BLaER1 treated with 17β-estradiol and CSF1 and Interleukin-3, amounts not matched to agents 10 nM and 100 nM (cell line): ENCODE measurements at regions not wholly inside any gene's neighbourhood (a gene's known extent, or its start where the extent isn't known, plus 50 kb on each side); places are given as distances from the start of the nearest gene placed in this dataset.

Experiments used
- H3K27ac ChIP-seq, 11 experiments: shearing (Covaris generic); formaldehyde crosslinking; 2 replicates each; pipeline ENCODE4 v1.8.1; 2022
- H3K27me3 ChIP-seq, 11 experiments: shearing (Covaris generic); formaldehyde crosslinking; 2 replicates each; pipeline ENCODE4 v1.8.1; 2022
- H3K36me3 ChIP-seq, 11 experiments: shearing (Covaris generic); formaldehyde crosslinking; 2 replicates each; pipeline ENCODE4 v1.8.1; 2022
- H3K4me1 ChIP-seq, 10 experiments: shearing (Covaris generic); formaldehyde crosslinking; 2 replicates each; pipeline ENCODE4 v1.8.1; 2022
- H3K4me2 ChIP-seq, 11 experiments: shearing (Covaris generic); formaldehyde crosslinking; 2 replicates each; pipeline ENCODE4 v1.8.1; 2022
- H3K4me3 ChIP-seq, 10 experiments: shearing (Covaris generic); formaldehyde crosslinking; 2 replicates each; pipeline ENCODE4 v1.8.1; 2022
- H3K9ac ChIP-seq, 11 experiments: shearing (Covaris generic); formaldehyde crosslinking; 2 replicates each; pipeline ENCODE4 v1.8.1; 2022
- H3K9me3 ChIP-seq, 11 experiments: shearing (Covaris generic); formaldehyde crosslinking; replicated peaks in 1 of 11; 2 replicates each; pipeline ENCODE4 v1.8.1; 2022
- H4K20me1 ChIP-seq, 11 experiments: shearing (Covaris generic); formaldehyde crosslinking; 2 replicates each; pipeline ENCODE4 v1.8.1; 2022
- Cebpa-rat ChIP-seq, 11 experiments: shearing (Covaris generic); IDR thresholded peaks; 2 replicates each; pipeline ENCODE4 v1.8.1; 2022

DNA sequence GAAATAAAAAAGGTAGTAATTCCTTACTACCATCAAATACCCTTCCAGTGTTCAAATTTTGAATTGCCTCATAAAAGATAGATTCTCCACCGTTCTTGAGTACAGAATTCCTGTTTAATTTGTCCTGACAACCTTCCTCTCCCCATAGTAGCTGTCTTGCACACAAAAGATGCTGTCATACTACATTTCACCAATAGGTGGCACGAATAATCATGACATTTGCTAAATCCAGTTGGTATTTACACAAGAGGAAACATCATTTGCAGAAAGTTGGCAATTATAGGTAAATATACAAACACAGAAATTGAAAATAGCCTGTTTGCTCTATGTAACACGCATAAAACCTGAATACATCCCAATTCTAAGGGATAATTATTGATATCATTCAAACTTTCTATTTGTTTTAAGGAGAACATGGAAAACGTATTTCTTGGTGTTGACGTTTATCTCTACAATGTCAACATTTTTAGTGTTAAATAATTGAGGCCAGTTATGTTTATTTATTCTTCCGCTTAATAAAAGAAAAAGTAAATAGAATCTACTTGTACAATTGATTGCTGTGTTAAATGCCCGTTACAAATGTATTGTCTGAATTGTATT lies 58.3 kb upstream of the CLDN10 start:
- TF ChIP-seq Cebpa-rat (IDR thresholded peaks at IDR 0.05), result no peak
- H3K27ac ChIP-seq, result no peak overlapping the region

DNA sequence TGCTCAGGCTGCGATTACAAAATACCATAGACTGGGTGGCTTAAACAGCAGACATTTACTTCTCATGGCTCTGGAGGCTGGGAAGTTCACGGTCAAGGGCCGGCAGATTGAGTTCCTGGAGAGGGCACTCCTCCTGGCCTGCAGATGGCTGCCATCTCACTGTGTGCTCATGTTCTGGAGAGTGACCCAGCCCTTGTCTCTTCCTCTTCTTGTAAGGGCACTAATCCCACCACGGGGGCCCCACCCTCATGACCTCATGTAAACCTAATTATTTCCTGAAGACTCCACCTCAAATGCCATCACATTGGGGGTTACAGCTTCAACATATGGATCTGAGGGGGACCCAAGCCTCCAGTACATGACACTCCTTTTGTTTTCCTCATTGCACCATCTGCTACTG lies 56.0 kb upstream of the CLDN10 start:
- Histone ChIP-seq H3K27ac (no peak overlapping the region), H3K27me3 (no peaks in the 10 kb centered on the region), H3K9ac (no peak overlapping the region), H3K36me3 (no peaks in the 10 kb centered on the region), H4K20me1 (no peaks in the 10 kb centered on the region), H3K4me1 (peaks cover 0 to 16% (median 11%) of the 10 kb centered on the region in 10 experiments; a peak in 9 of 20 replicates), H3K4me3 (no peak overlapping the region), H3K4me2 (no peak overlapping the region), H3K9me3 (peaks cover 14 to 33% (median 24%) of the 10 kb centered on the region in 11 experiments)
- TF ChIP-seq Cebpa-rat (IDR thresholded peaks at IDR 0.05), result no peak

More for the DNA sequence above, 58.3 kb upstream of the CLDN10 start:
- no peak overlapping the region for H3K4me2 ChIP-seq
- H3K9me3 ChIP-seq, result peaks cover 16 to 33% (median 24%) of the 10 kb centered on the region in 11 experiments; a peak in 21 of 22 replicates
- peaks cover 0 to 16% (median 11%) of the 10 kb centered on the region in 10 experiments; a peak in 9 of 20 replicates for H3K4me1 ChIP-seq
- H4K20me1 ChIP-seq, result no peaks in the 10 kb centered on the region
- no peak overlapping the region for H3K9ac ChIP-seq
- H3K36me3 ChIP-seq, result no peaks in the 10 kb centered on the region
- no peaks in the 10 kb centered on the region for H3K27me3 ChIP-seq
- H3K4me3 ChIP-seq, result no peak overlapping the region

DNA sequence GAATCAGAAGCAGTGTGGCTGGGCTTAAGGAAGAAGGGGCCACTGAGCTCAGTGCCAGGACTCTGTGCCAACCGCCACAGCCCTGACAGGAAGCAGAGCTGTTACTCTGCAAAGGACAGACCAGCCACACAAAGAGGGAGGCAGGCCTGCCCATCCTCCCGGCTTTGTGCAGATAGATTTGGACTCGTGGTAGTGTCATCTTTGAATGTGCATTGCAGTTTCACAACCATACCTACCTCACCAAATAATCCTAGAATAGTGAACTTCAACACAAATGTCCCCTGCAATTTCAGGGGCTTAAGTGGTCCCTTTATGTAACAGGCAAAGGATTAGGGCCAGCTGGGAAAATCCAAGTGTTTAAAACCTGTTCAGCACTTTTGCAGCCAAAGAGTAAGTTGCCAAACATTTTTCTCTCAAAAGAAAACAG lies 55.1 kb upstream of the CLDN10 start:
- no peak overlapping the region for H3K27ac ChIP-seq
- no peak overlapping the region for H3K4me3 ChIP-seq
- H3K27me3 ChIP-seq, result no peaks in the 10 kb centered on the region
- H3K9ac ChIP-seq, result no peak overlapping the region
- no peaks in the 10 kb centered on the region for H3K36me3 ChIP-seq
- peaks cover 0 to 9% (median 4%) of the 10 kb centered on the region in 10 experiments; a peak in 7 of 20 replicates for H3K4me1 ChIP-seq
- H3K9me3 ChIP-seq, result peaks cover 23 to 41% (median 30%) of the 10 kb centered on the region in 11 experiments
- TF ChIP-seq Cebpa-rat (IDR thresholded peaks at IDR 0.05), result no peak
- no peaks in the 10 kb centered on the region for H4K20me1 ChIP-seq
- peak overlapping the region in 1 of 11 experiments; percentile 20; a peak in 1 of 22 replicates for H3K4me2 ChIP-seq

DNA sequence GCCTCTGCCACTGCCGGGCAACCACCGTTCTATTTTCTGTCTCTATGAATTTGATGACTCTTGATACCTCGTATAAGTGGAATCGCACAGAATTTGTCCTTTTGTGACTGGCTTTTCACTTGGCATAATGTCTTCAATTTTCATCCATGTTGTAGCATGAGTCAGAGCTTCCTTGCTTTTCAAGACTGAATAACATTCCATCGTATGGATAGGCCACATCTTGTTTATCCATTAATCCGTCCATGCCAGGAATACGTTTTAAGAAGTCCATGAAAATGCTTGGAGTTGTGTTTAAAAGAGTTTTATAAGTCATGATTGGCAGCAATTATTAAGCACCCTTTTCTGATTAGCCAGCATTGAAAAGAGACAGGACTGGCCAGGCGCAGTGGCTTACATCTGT lies 53.6 kb upstream of the CLDN10 start:
- Histone ChIP-seq H3K9me3 (peaks cover 22 to 42% (median 30%) of the 10 kb centered on the region in 11 experiments), H3K4me3 (no peak overlapping the region), H3K27ac (no peak overlapping the region), H3K9ac (no peak overlapping the region), H3K27me3 (no peaks in the 10 kb centered on the region), H3K36me3 (no peaks in the 10 kb centered on the region), H4K20me1 (no peaks in the 10 kb centered on the region), H3K4me2 (no peak overlapping the region), H3K4me1 (peaks cover 0 to 9% (median 3%) of the 10 kb centered on the region in 10 experiments; a peak in 4 of 20 replicates)
- no peak for TF ChIP-seq Cebpa-rat (IDR thresholded peaks at IDR 0.05)

DNA sequence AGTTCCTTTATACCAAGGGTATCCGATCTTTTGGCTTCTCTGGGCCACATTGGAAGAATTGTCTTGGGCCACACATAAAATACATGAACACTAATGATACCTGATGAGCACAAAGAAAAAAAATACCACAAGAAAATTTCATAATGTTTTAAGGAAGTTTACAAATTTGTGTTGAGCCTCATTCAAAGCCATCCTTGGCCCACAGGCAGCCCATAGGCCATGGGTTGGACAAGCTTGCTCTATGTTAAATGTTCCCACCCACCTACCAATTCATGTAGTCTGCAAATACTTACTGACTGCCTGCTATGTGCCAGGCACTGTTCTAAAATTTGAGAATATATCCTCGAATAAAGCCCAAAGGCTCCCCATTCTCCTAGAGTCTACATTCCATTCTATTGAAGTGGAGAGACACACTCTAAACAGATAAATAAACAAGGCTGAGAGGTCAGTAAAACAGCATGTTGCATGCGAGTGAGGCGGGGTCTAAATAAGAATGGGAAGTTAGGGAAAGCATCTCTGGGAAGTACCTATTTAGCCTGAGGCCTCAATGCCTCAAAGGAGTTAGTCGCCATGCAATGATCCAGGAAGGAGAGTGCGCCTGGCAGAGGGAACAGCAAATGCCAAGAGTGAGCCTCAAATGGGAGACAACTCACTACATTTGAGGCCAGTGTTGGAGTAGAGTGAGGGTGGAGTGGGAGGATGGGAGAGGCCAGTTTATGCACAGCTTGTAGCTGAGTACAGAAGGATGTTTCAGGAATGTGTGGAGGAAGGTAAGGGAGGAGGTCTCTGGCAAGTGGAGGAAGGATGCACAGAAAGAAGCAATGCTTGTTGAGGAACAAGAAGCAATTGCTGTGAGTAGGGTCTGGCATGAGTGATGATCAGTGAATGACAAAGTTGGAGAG lies 52.5 kb upstream of the CLDN10 start:
- Histone ChIP-seq H3K27ac (no peak overlapping the region), H3K9ac (no peak overlapping the region), H3K4me2 (no peak overlapping the region), H3K9me3 (peaks cover 22 to 42% (median 30%) of the 10 kb centered on the region in 11 experiments), H3K4me1 (peaks cover 0 to 9% (median 3%) of the 10 kb centered on the region in 10 experiments; a peak in 4 of 20 replicates), H4K20me1 (no peaks in the 10 kb centered on the region), H3K27me3 (no peaks in the 10 kb centered on the region), H3K36me3 (no peaks in the 10 kb centered on the region), H3K4me3 (no peak overlapping the region)
- no peak for TF ChIP-seq Cebpa-rat (IDR thresholded peaks at IDR 0.05)

DNA sequence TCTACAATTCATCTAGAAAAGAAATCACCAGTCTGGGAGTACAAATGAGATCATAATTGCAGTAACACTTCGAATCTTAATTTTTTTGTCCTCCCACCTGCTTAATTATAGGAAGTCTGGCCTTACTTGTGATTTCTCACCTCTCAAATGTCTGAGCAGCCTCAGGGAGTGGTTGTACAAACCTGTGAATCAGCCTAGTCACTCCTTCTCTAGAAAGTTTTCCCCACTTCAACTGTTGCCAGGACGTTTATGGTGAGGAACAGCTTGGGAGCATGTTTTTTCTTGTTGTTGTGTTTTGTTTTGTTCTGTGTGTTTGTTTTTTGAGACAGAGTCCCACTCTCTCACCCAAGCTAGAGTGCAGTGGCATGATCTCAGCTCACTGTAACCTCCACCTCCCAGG lies 50.3 kb upstream of the CLDN10 start:
- no peaks in the 10 kb centered on the region for H3K36me3 ChIP-seq
- no peak overlapping the region for H3K4me3 ChIP-seq
- no peak overlapping the region for H3K9ac ChIP-seq
- no peaks in the 10 kb centered on the region for H4K20me1 ChIP-seq
- H3K4me1 ChIP-seq, result peaks cover 0 to 4% (median 2%) of the 10 kb centered on the region in 10 experiments; a peak in 4 of 20 replicates
- no peak overlapping the region for H3K27ac ChIP-seq
- no peak overlapping the region for H3K4me2 ChIP-seq
- H3K27me3 ChIP-seq, result no peaks in the 10 kb centered on the region
- peaks cover 12 to 30% (median 22%) of the 10 kb centered on the region in 11 experiments for H3K9me3 ChIP-seq
- no peak for TF ChIP-seq Cebpa-rat (IDR thresholded peaks at IDR 0.05)
